Neuronal stem cell (in vitro differentiated cells): ENCODE measurements at regions not wholly inside any gene's neighbourhood (a gene's known extent, or its start where the extent isn't known, plus 50 kb on each side); places are given as distances from the start of the nearest gene placed in this dataset.

Experiments used
- DNase-seq: peaks from one replicate; pipeline ENCODE4 v3.0.0-alpha.2; 2013; ENCODE audit warnings: low spot score
- H2AFZ ChIP-seq: one replicate; pipeline ENCODE4 v1.6.1; 2013; ENCODE audit warnings: mild to moderate bottlenecking, low read length, inconsistent platforms
- H2AK5ac ChIP-seq: 2 replicates; pipeline ENCODE4 v1.6.1; 2013; ENCODE audit warnings: low read depth, mild to moderate bottlenecking, inconsistent platforms, low read length, moderate library complexity, mixed read lengths
- H2BK120ac ChIP-seq: 2 replicates; pipeline ENCODE4 v1.6.1; 2013; ENCODE audit warnings: low read depth, mild to moderate bottlenecking, inconsistent platforms, low read length, moderate library complexity, mixed read lengths
- H2BK12ac ChIP-seq: one replicate; pipeline ENCODE4 v1.6.1; 2013; ENCODE audit warnings: low read length, inconsistent platforms
- H2BK15ac ChIP-seq: 2 replicates; pipeline ENCODE4 v1.6.1; 2013; ENCODE audit warnings: mild to moderate bottlenecking, low read length, inconsistent platforms, mixed read lengths
- H2BK5ac ChIP-seq: one replicate; pipeline ENCODE4 v1.6.1; 2013; ENCODE audit warnings: inconsistent platforms, mild to moderate bottlenecking, low read length, moderate library complexity
- H3K14ac ChIP-seq: one replicate; pipeline ENCODE4 v1.6.1; 2013; ENCODE audit warnings: low read length, inconsistent platforms
- H3K18ac ChIP-seq: 2 replicates; pipeline ENCODE4 v1.6.1; 2013; ENCODE audit warnings: low read length, inconsistent platforms
- H3K23ac ChIP-seq: 2 replicates; pipeline ENCODE4 v1.6.1; 2013; ENCODE audit warnings: low read depth, mild to moderate bottlenecking, mixed read lengths, low read length, inconsistent platforms; ENCODE audit not compliant: poor library complexity
- H3K27ac ChIP-seq: replicated peaks from 3 replicates; pipeline ENCODE4 v1.5.1; 2013; ENCODE audit warnings: low read length, inconsistent platforms
- H3K27me3 ChIP-seq, 3 experiments: 2 replicates each; pipeline ENCODE4 v1.6.1; 2013; ENCODE audit warnings: low read length in 3 of 3, mild to moderate bottlenecking in 2 of 3, inconsistent platforms in 1 of 3, low read depth in 1 of 3, mixed read lengths in 1 of 3, moderate library complexity in 1 of 3; ENCODE audit not compliant: control insufficient read depth in 3 of 3, insufficient read depth in 3 of 3
- H3K36me3 ChIP-seq, 2 donors: replicated peaks in 1 of 2; 2 replicates each; pipeline ENCODE4 v1.6.1; 2013; ENCODE audit warnings: low read length in 2 of 2; ENCODE audit not compliant: control insufficient read depth in 2 of 2, insufficient read depth in 2 of 2
- H3K4ac ChIP-seq: 2 replicates; pipeline ENCODE4 v1.6.1; 2013; ENCODE audit warnings: inconsistent platforms, mild to moderate bottlenecking, low read length, moderate library complexity
- H3K4me1 ChIP-seq, 2 donors: 1 replicate in 1 of 2; 2 replicates in 1 of 2; pipeline ENCODE4 v1.6.1; 2013; ENCODE audit warnings: low read length in 2 of 2, low read depth in 1 of 2; ENCODE audit not compliant: control insufficient read depth in 2 of 2, insufficient read depth in 1 of 2
- H3K4me2 ChIP-seq: one replicate; pipeline ENCODE4 v1.6.1; 2013; ENCODE audit warnings: mild to moderate bottlenecking, low read length, inconsistent platforms; ENCODE audit not compliant: insufficient read depth, poor library complexity, severe bottlenecking
- H3K4me3 ChIP-seq, 2 donors: 2 replicates each; pipeline ENCODE4 v1.5.1; 2013; ENCODE audit warnings: low read length in 2 of 2, mild to moderate bottlenecking in 2 of 2, inconsistent platforms in 1 of 2, moderate library complexity in 1 of 2
- H3K79me1 ChIP-seq: one replicate; pipeline ENCODE4 v1.6.1; 2013; ENCODE audit warnings: low read depth, mild to moderate bottlenecking, inconsistent platforms, low read length, moderate library complexity
- H3K9ac ChIP-seq: one replicate; pipeline ENCODE4 v1.6.1; 2013; ENCODE audit warnings: mild to moderate bottlenecking, low read depth, low read length, inconsistent platforms; ENCODE audit not compliant: poor library complexity
- H3K9me3 ChIP-seq, 2 donors: replicated peaks in 1 of 2; 2 replicates each; pipeline versions ENCODE3 to v1.6.1; 2013; ENCODE audit warnings: low read length in 2 of 2, mild to moderate bottlenecking in 2 of 2, inconsistent platforms in 1 of 2, low read depth in 1 of 2, mixed read lengths in 1 of 2, moderate library complexity in 1 of 2; ENCODE audit not compliant: control insufficient read depth in 2 of 2, insufficient read depth in 1 of 2
- H4K8ac ChIP-seq: one replicate; pipeline ENCODE4 v1.6.1; 2013; ENCODE audit warnings: low read depth, mild to moderate bottlenecking, inconsistent platforms, low read length, moderate library complexity
- H4K91ac ChIP-seq: one replicate; pipeline ENCODE4 v1.6.1; 2013; ENCODE audit warnings: low read length, low read depth, mild to moderate bottlenecking, inconsistent platforms; ENCODE audit not compliant: poor library complexity
- WGBS, 2 donors: extraction: QIAGEN DNeasy Blood & Tissue Kit; methylation state at CpG; one replicate each; pipeline ENCODE4 v1.1.7; 2013; ENCODE audit warnings: missing lambda C conversion rate in 2 of 2, mixed read lengths in 1 of 2; ENCODE audit not compliant: insufficient read length in 2 of 2, insufficient replicate concordance in 1 of 2; ENCODE audit errors: extremely low coverage in 2 of 2; 5-methylcytosine and 5-hydroxymethylcytosine counted together

- H3K27me3 ChIP-seq: no peaks in the 10 kb centered on the region
- no peak overlapping the region for H4K91ac ChIP-seq
- H3K4ac ChIP-seq: no peak overlapping the region
- H3K14ac ChIP-seq: no peak overlapping the region
- H3K27ac ChIP-seq: no peak overlapping the region
- H3K4me1 ChIP-seq: no peaks in the 10 kb centered on the region
- no peak overlapping the region for H2BK15ac ChIP-seq
- no peak overlapping the region for H4K8ac ChIP-seq
- no peak for DNase-seq
- H2BK5ac ChIP-seq: no peak overlapping the region
- H3K9ac ChIP-seq: no peak overlapping the region
- no peak overlapping the region for H2BK120ac ChIP-seq
- no peaks in the 10 kb centered on the region for H3K36me3 ChIP-seq
- H3K23ac ChIP-seq: no peak overlapping the region
- H3K18ac ChIP-seq: no peak overlapping the region
- H3K4me3 ChIP-seq: no peak overlapping the region
- no peak overlapping the region for H2AFZ ChIP-seq
- H3K4me2 ChIP-seq: no peak overlapping the region
- no peak overlapping the region for H2AK5ac ChIP-seq
- no peaks in the 10 kb centered on the region for H3K79me1 ChIP-seq
- peaks cover 0 to 3% of the 10 kb centered on the region in 2 donors for H3K9me3 ChIP-seq
- no peak overlapping the region for H2BK12ac ChIP-seq
Measured at GRCh38 chr2:199697469-199697868, 153.5 kb downstream of the FTCDNL1 start.

GRCh38 chr2:199696048-199696447 is 154.9 kb downstream of the FTCDNL1 start:
- Histone ChIP-seq H2AK5ac (peak overlapping the region; percentile 61), H3K4me1 (no peaks in the 10 kb centered on the region), H3K9me3 (peaks cover 0 to 3% of the 10 kb centered on the region in 2 donors), H2BK15ac (no peak overlapping the region), H3K4ac (no peak overlapping the region), H2BK5ac (no peak overlapping the region), H3K27ac (no peak overlapping the region), H2AFZ (no peak overlapping the region), H3K18ac (peak overlapping the region; percentile 74), H2BK12ac (no peak overlapping the region), H3K27me3 (no peaks in the 10 kb centered on the region), H4K8ac (peak overlapping the region; percentile 48), H3K9ac (no peak overlapping the region), H3K79me1 (no peaks in the 10 kb centered on the region), H4K91ac (no peak overlapping the region), H3K36me3 (no peaks in the 10 kb centered on the region), H3K4me2 (no peak overlapping the region), H3K23ac (no peak overlapping the region), H3K4me3 (peak overlapping the region in 1 of 2 donors; percentile 38), H2BK120ac (no peak overlapping the region), H3K14ac (peak overlapping the region; percentile 47)
- no peak for DNase-seq
- WGBS, 2 donors: no CpG with 5 or more reads among the region's 6 CpGs

DNA sequence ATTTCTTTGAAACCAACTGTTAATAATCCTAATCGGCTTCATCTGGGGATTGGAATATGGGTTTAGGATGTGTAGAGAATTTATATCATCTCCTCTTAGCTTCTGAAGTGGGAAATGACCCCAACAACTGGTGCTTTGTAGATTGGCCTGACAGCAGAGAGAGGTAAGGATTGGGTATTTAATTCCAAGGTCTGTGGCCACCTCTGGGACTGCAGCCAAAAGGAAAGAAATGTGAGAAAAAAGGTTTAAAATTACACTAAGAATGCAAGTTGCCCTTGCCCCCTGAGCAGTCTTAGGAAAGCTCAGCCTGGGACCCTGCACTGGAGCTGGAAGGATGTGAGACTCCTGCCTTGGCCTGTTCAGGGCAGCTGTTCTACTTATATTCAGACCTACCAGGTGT is 157.1 kb downstream of the FTCDNL1 start:
- WGBS, 2 donors: no CpG with 5 or more reads among the region's 1 CpG
- Histone ChIP-seq H2BK15ac (no peak overlapping the region), H2BK120ac (no peak overlapping the region), H3K4me1 (no peaks in the 10 kb centered on the region), H3K9me3 (peaks cover 0 to 3% of the 10 kb centered on the region in 2 donors), H3K14ac (no peak overlapping the region), H3K18ac (no peak overlapping the region), H3K79me1 (no peaks in the 10 kb centered on the region), H4K91ac (no peak overlapping the region), H3K4ac (no peak overlapping the region), H3K27me3 (no peaks in the 10 kb centered on the region), H3K36me3 (no peaks in the 10 kb centered on the region), H2BK12ac (no peak overlapping the region), H3K23ac (no peak overlapping the region), H4K8ac (no peak overlapping the region), H3K4me2 (no peak overlapping the region), H3K4me3 (no peak overlapping the region), H2AK5ac (no peak overlapping the region), H2AFZ (no peak overlapping the region), H2BK5ac (no peak overlapping the region), H3K27ac (no peak overlapping the region), H3K9ac (no peak overlapping the region)
- DNase-seq: no peak

DNA sequence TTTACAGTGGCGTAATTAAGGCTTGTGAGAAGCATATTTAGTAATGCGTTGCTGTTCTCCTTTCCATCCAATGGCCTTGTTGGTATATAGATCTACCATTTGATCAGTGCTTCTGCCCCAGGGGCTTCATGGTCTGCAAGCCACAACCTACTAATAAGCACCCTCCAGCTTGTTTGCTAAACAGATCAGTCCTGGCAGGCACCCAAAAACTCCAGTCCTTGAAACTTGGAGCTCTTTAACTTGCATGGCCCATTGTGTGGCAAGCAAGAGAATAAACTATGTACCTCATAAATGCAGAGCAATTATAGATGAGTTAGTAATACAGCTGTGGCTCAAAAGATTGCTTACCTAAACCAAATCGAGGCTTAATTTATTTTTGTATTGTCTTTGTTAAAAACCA is 158.5 kb downstream of the FTCDNL1 start:
- H2AK5ac ChIP-seq: no peak overlapping the region
- no peak overlapping the region for H2BK120ac ChIP-seq
- H3K4me3 ChIP-seq: no peak overlapping the region
- no peak overlapping the region for H2AFZ ChIP-seq
- no peak overlapping the region for H2BK12ac ChIP-seq
- no peak overlapping the region for H3K23ac ChIP-seq
- no peak overlapping the region for H2BK5ac ChIP-seq
- WGBS, 2 donors: no CpG with 5 or more reads among the region's 3 CpGs
- H3K36me3 ChIP-seq: no peaks in the 10 kb centered on the region
- H3K4ac ChIP-seq: no peak overlapping the region
- no peak overlapping the region for H3K18ac ChIP-seq
- H3K4me1 ChIP-seq: no peaks in the 10 kb centered on the region
- no peaks in the 10 kb centered on the region for H3K79me1 ChIP-seq
- no peak overlapping the region for H3K4me2 ChIP-seq
- no peak overlapping the region for H4K8ac ChIP-seq
- no peak for DNase-seq
- H3K14ac ChIP-seq: no peak overlapping the region
- H3K9me3 ChIP-seq: peaks cover 0 to 3% of the 10 kb centered on the region in 2 donors
- no peak overlapping the region for H3K27ac ChIP-seq
- H3K27me3 ChIP-seq: no peaks in the 10 kb centered on the region
- no peak overlapping the region for H2BK15ac ChIP-seq
- no peak overlapping the region for H4K91ac ChIP-seq
- H3K9ac ChIP-seq: no peak overlapping the region
